Uterus (tissue), 2 donors: ENCODE measurements at regions not wholly inside any gene's neighbourhood (a gene's known extent, or its start where the extent isn't known, plus 50 kb on each side); places are given as distances from the start of the nearest gene placed in this dataset.

Source experiments
- CTCF ChIP-seq, 4 experiments: fragments of 200-600 bp in 2 of 4; fragments of 450-650 bp in 2 of 4; sonication (generic) in 2 of 4; IDR thresholded peaks; one replicate each; pipeline ENCODE4 v1.5.1; 2016 to 2019; ENCODE audit warnings: antibody characterized with exemption in 4 of 4, mild to moderate bottlenecking in 2 of 4, moderate library complexity in 1 of 4
- POLR2A ChIP-seq, 2 donors: fragments of 450-650 bp; IDR thresholded peaks; one replicate each; pipeline ENCODE4 v1.6.1; 2016; ENCODE audit warnings: antibody characterized with exemption in 2 of 2, mild to moderate bottlenecking in 1 of 2, moderate library complexity in 1 of 2

- no peak for TF ChIP-seq CTCF (IDR thresholded peaks at IDR 0.05)
- TF ChIP-seq POLR2A (IDR thresholded peaks at IDR 0.05), result no peak
Measured at GRCh38 chr2:128551435-128551834, 232.8 kb upstream of the HS6ST1 start.
